GM18867 (cell line): ENCODE measurements at regions not wholly inside any gene's neighbourhood (a gene's known extent, or its start where the extent isn't known, plus 50 kb on each side); places are given as distances from the start of the nearest gene placed in this dataset.
"Not testable (repeated sequence)": the region's sequence is repeated elsewhere in the genome, so short reads cannot be mapped to it uniquely, and the experiment has no call there.

Experiments
- ATAC-seq: cut with Tn5 transposase; IDR thresholded peaks from one replicate; pipeline ENCODE4 v1.9.1; 2021; ENCODE audit warnings: mild to moderate bottlenecking, moderate library complexity; ENCODE audit not compliant: unreplicated experiment

- no peak for ATAC-seq
These were observed 462.8 kb downstream of the MID1IP1 start for GRCh38 chrX:39264023-39264422.

- ATAC-seq: no peak
These were observed 465.9 kb downstream of the MID1IP1 start for GRCh38 chrX:39267176-39267575.

GRCh38 chrX:39268207-39268606 is 466.9 kb downstream of the MID1IP1 start:
- no peak for ATAC-seq

GRCh38 chrX:39275500-39276068 is 474.3 kb downstream of the MID1IP1 start:
- no peak for ATAC-seq

GRCh38 chrX:39277685-39278390 is 476.6 kb downstream of the MID1IP1 start:
- not testable (repeated sequence) for ATAC-seq

- ATAC-seq: no peak
These were observed 482.0 kb downstream of the MID1IP1 start for GRCh38 chrX:39283239-39283638.

GRCh38 chrX:39288592-39288991 is 487.3 kb downstream of the MID1IP1 start:
- no peak for ATAC-seq

GRCh38 chrX:39289827-39290226 is 488.6 kb downstream of the MID1IP1 start:
- no peak for ATAC-seq

- ATAC-seq: no peak
These were observed 491.9 kb downstream of the MID1IP1 start for GRCh38 chrX:39293203-39293602.

GRCh38 chrX:39296472-39296871 is 495.2 kb downstream of the MID1IP1 start:
- ATAC-seq: no peak

GRCh38 chrX:39298821-39299220 is 497.6 kb downstream of the MID1IP1 start:
- ATAC-seq: no peak

GRCh38 chrX:39299615-39300014 is 498.4 kb downstream of the MID1IP1 start:
- ATAC-seq: no peak

GRCh38 chrX:39301036-39301435 is 499.8 kb downstream of the MID1IP1 start:
- ATAC-seq: no peak

GRCh38 chrX:39302838-39303237 is 501.6 kb downstream of the MID1IP1 start:
- no peak for ATAC-seq

- no peak for ATAC-seq
These were observed 503.5 kb downstream of the MID1IP1 start for GRCh38 chrX:39304746-39305145.

GRCh38 chrX:39307488-39307887 is 506.2 kb downstream of the MID1IP1 start:
- ATAC-seq: no peak

GRCh38 chrX:39308126-39308525 is 506.9 kb downstream of the MID1IP1 start:
- no peak for ATAC-seq

- no peak for ATAC-seq
These were observed 507.9 kb downstream of the MID1IP1 start for GRCh38 chrX:39309018-39309635.

GRCh38 chrX:39309721-39310152 is 508.5 kb downstream of the MID1IP1 start:
- no peak for ATAC-seq

- no peak for ATAC-seq
These were observed 509.6 kb downstream of the MID1IP1 start for GRCh38 chrX:39310891-39311290.

- no peak for ATAC-seq
These were observed 510.4 kb downstream of the MID1IP1 start for GRCh38 chrX:39311646-39312045.

GRCh38 chrX:39313146-39313545 is 511.9 kb downstream of the MID1IP1 start:
- no peak for ATAC-seq
